Activated CD8-positive, alpha-beta T cell treated with anti-CD3 and anti-CD28 coated beads for 36 hours (primary cell): ENCODE measurements at regions not wholly inside any gene's neighbourhood (a gene's known extent, or its start where the extent isn't known, plus 50 kb on each side); places are given as distances from the start of the nearest gene placed in this dataset.

Source experiments
- ATAC-seq: fragments of 200-7000 bp; cut with Tn5 transposase; one replicate; pipeline ENCODE4 v1.10.0; 2021; ENCODE audit warnings: mild to moderate bottlenecking, moderate library complexity
- CTCF ChIA-PET: fragments of 350-600 bp; sonication (Branson Sonifier 250); formaldehyde crosslinking; loops from one replicate; lab custom pipeline; 2021; ENCODE audit warnings: antibody characterized with exemption; lab: Charles Lee
- POLR2A ChIA-PET: fragments of 350-600 bp; sonication (Branson Sonifier 250); formaldehyde crosslinking; loops from one replicate; lab custom pipeline; 2021; ENCODE audit warnings: antibody characterized with exemption; lab: Charles Lee
- DNase-seq: peaks from one replicate; pipeline ENCODE4 v3.0.0-alpha.2; 2020
- H3K27ac Mint-ChIP-seq: one replicate; pipeline ENCODE4 v1.8.0; 2021; ENCODE audit warnings: mild to moderate bottlenecking, mixed read lengths
- H3K27me3 Mint-ChIP-seq: one replicate; pipeline ENCODE4 v1.8.0; 2021; ENCODE audit warnings: mixed read lengths
- H3K36me3 Mint-ChIP-seq: one replicate; pipeline ENCODE4 v1.8.0; 2021; ENCODE audit warnings: low read depth, mixed read lengths
- H3K4me1 Mint-ChIP-seq: one replicate; pipeline ENCODE4 v1.8.0; 2021; ENCODE audit warnings: low read depth, mixed read lengths
- H3K4me3 Mint-ChIP-seq: one replicate; pipeline ENCODE4 v1.8.0; 2021; ENCODE audit warnings: mild to moderate bottlenecking, moderate library complexity, mixed read lengths
- H3K9me3 Mint-ChIP-seq: one replicate; pipeline ENCODE4 v1.8.0; 2021; ENCODE audit warnings: mixed read lengths
- CTCF ChIP-seq: fragments of 200-600 bp; IDR thresholded peaks from one replicate; pipeline ENCODE4 v1.8.0; 2022; ENCODE audit warnings: antibody characterized with exemption, mild to moderate bottlenecking
- intact Hi-C: fragments of 100-400 bp; cut with micrococcal nuclease; formaldehyde crosslinking; loops from one replicate; pipeline ENCODE4 v1.10.0; 2022

- Mint-ChIP-seq H3K4me3 (no peak overlapping the region), H3K4me1 (no peaks in the 10 kb centered on the region), H3K36me3 (no peaks in the 10 kb centered on the region), H3K9me3 (no peaks in the 10 kb centered on the region), H3K27me3 (peaks cover 26% of the 10 kb centered on the region), H3K27ac (no peak overlapping the region)
- DNase-seq = no peak
- ChIA-PET POLR2A (no interaction called here), CTCF (interaction anchor here (0.5 to 1.9 kb wide), 2 partner anchors 121 to 185 kb away, joined by 3 to 4 read pairs; no protein-coding TSS in a partner anchor)
- no peak for ATAC-seq
- no peak for TF ChIP-seq CTCF
- intact Hi-C loops = no loop called here
These were observed 179.4 kb downstream of the SNAPC1 start for GRCh38 chr14:61941421-61942150.

GRCh38 chr14:61948376-61948775, 186.2 kb downstream of the SNAPC1 start:
- no peaks in the 10 kb centered on the region for H3K9me3 Mint-ChIP-seq
- H3K36me3 Mint-ChIP-seq = no peaks in the 10 kb centered on the region
- ChIA-PET POLR2A (interaction anchor here (0.9 kb wide), 1 partner anchor 16 kb away, joined by 3 read pairs; no protein-coding TSS in a partner anchor), CTCF (no interaction called here)
- intact Hi-C loops = no loop called here
- DNase-seq (no peak), ATAC-seq (no peak)
- H3K27ac Mint-ChIP-seq = no peak overlapping the region
- H3K4me1 Mint-ChIP-seq = no peaks in the 10 kb centered on the region
- H3K4me3 Mint-ChIP-seq = no peak overlapping the region
- peaks cover 12% of the 10 kb centered on the region for H3K27me3 Mint-ChIP-seq
- TF ChIP-seq CTCF = no peak

GRCh38 chr14:61950340-61950739, 188.1 kb downstream of the SNAPC1 start:
- POLR2A ChIA-PET = no interaction called here
- Mint-ChIP-seq H3K27ac (no peak overlapping the region), H3K4me1 (no peaks in the 10 kb centered on the region), H3K9me3 (no peaks in the 10 kb centered on the region), H3K36me3 (no peaks in the 10 kb centered on the region), H3K27me3 (peaks cover 6% of the 10 kb centered on the region), H3K4me3 (no peak overlapping the region)
- no peak for TF ChIP-seq CTCF
- ATAC-seq (no peak), DNase-seq (no peak)
- intact Hi-C loops = no loop called here
- CTCF ChIA-PET = interaction anchor here (1.3 kb wide), 1 partner anchor 176 kb away, joined by 5 read pairs; no protein-coding TSS in a partner anchor

GRCh38 chr14:61953602-61954001, 191.4 kb downstream of the SNAPC1 start:
- ATAC-seq = no peak
- ChIA-PET POLR2A (no interaction called here), CTCF (no interaction called here)
- Mint-ChIP-seq H3K4me3 (no peak overlapping the region), H3K4me1 (no peaks in the 10 kb centered on the region), H3K36me3 (no peaks in the 10 kb centered on the region), H3K27ac (no peak overlapping the region), H3K9me3 (peaks cover 5% of the 10 kb centered on the region), H3K27me3 (peaks cover 11% of the 10 kb centered on the region)
- intact Hi-C loops = no loop called here
- TF ChIP-seq CTCF = no peak
- no peak for DNase-seq

GRCh38 chr14:61954306-61954705, 192.1 kb downstream of the SNAPC1 start:
- POLR2A ChIA-PET = no interaction called here
- Mint-ChIP-seq H3K36me3 (no peaks in the 10 kb centered on the region), H3K27me3 (peaks cover 13% of the 10 kb centered on the region), H3K4me1 (no peaks in the 10 kb centered on the region), H3K27ac (no peak overlapping the region), H3K9me3 (peaks cover 5% of the 10 kb centered on the region), H3K4me3 (no peak overlapping the region)
- ATAC-seq = no peak
- DNase-seq = no peak
- intact Hi-C loops = no loop called here
- CTCF ChIA-PET = no interaction called here
- no peak for TF ChIP-seq CTCF
